Pancreas (tissue), 10 donors: ENCODE measurements at regions not wholly inside any gene's neighbourhood (a gene's known extent, or its start where the extent isn't known, plus 50 kb on each side); places are given as distances from the start of the nearest gene placed in this dataset.
A peak's percentile ranks its signal among the peaks of the same experiment; 100 is the strongest.

Experiments
- ATAC-seq, 4 donors: fragments of 200-7000 bp; cut with Tn5 transposase; one replicate each; pipeline versions ENCODE4 v1.8.0 to v1.9.1; 2020; ENCODE audit warnings: mild to moderate bottlenecking in 4 of 4, moderate library complexity in 4 of 4
- DNase-seq, 6 donors: peaks; one replicate each; pipeline ENCODE4 v3.0.0-alpha.2; 2020
- FAIRE-seq: peaks from 2 replicates; lab custom pipeline; 2012; peaks lifted over from hg19 to GRCh38; lab: Jason Lieb, UNC
- H3K27ac ChIP-seq, 4 donors: fragments of 200-600 bp; sonication (generic); 1 replicate in 3 of 4; 2 replicates in 1 of 4; pipeline versions ENCODE4 v1.5.0 to v1.8.0; 2020
- H3K27me3 ChIP-seq, 4 donors: fragments of 200-600 bp; one replicate each; pipeline ENCODE4 v1.8.0; 2021
- H3K36me3 ChIP-seq, 3 donors: fragments of 200-600 bp; sonication (generic) in 1 of 3; one replicate each; pipeline versions ENCODE4 v1.5.0 to v1.8.0; 2020 to 2021
- H3K4me1 ChIP-seq, 3 donors: fragments of 200-600 bp; one replicate each; pipeline ENCODE4 v1.8.0; 2021
- H3K4me3 ChIP-seq, 4 donors: fragments of 200-600 bp; sonication (generic) in 2 of 4; one replicate each; pipeline versions ENCODE4 v1.5.0 to v1.8.0; 2020 to 2021
- H3K9me3 ChIP-seq, 4 donors: fragments of 200-600 bp; one replicate each; pipeline ENCODE4 v1.8.0; 2021
- CTCF ChIP-seq, 4 donors: fragments of 200-600 bp; sonication (generic) in 3 of 4; IDR thresholded peaks; one replicate each; pipeline versions ENCODE4 v1.5.0 to v1.8.0; 2021; ENCODE audit warnings: antibody characterized with exemption in 4 of 4
- WGBS, 2 donors: extraction: QIAGEN DNeasy Blood & Tissue Kit; methylation state at CpG; one replicate each; pipeline ENCODE4 v1.1.7; 2013; 5-methylcytosine and 5-hydroxymethylcytosine counted together
- intact Hi-C, 3 donors: fragments of 100-400 bp; cut with DNase I; formaldehyde crosslinking; loops; one replicate each; pipeline versions ENCODE4 v1.11.1 to v1.14.2; 2022
- donor health status: healthy with polysubstance abuse.
- donor health status: DM: no; HTN: no; CAD: no; lungs with moderate emphysema.
- donor health status: DM: no; HTN: no; CAD: no.
- donor health status: control.
- donor health status: control.
- donor health status: Bipolar disorder and iron deficiency.
- donor health status: DM: yes; HTN: yes; CAD: no.
- donor health status: DM: no; HTN: no; CAD: no.
- donor health status: DM: no; HTN: no; CAD: no.
- donor health status: DM: yes; HTN: yes; CAD: no.

GRCh38 chr9:75432888-75433287 lies 344.6 kb downstream of the OSTF1 start:
- ATAC-seq, result peak in 1 of 4 donors; percentile 50
- no peak for DNase-seq
- intact Hi-C loops, result no loop called here
- Histone ChIP-seq H3K27ac (no peak overlapping the region), H3K36me3 (no peaks in the 10 kb centered on the region), H3K4me3 (no peak overlapping the region), H3K9me3 (no peaks in the 10 kb centered on the region), H3K4me1 (no peaks in the 10 kb centered on the region), H3K27me3 (no peaks in the 10 kb centered on the region)
- no peak for TF ChIP-seq CTCF (IDR thresholded peaks at IDR 0.05)
- no peak for FAIRE-seq

DNA sequence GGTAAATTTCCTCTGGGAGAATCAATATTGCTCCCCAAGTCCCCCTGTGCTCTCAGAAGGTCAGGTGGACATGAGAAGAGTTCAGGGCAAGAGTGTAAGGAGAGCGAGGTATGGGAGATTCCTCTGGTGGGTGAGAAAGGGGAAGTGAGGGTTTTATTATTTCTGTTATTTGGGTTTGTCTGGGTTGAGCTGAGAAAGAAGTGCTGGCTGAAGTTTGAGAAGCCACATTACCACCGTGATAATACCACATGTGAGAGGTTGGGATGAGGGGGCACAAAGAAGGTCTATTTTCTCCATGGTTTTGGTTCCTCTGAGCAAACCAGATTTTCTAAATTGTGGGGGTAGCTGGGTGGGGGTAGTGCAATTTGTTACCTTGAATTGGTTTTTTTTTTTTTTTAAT lies 350.4 kb downstream of the OSTF1 start:
- no peaks in the 10 kb centered on the region for H3K4me1 ChIP-seq
- no peak overlapping the region for H3K27ac ChIP-seq
- no peak overlapping the region for H3K4me3 ChIP-seq
- H3K9me3 ChIP-seq, result no peaks in the 10 kb centered on the region
- FAIRE-seq (no peak), DNase-seq (no peak), ATAC-seq (no peak)
- intact Hi-C loops, result no loop called here
- no peaks in the 10 kb centered on the region for H3K36me3 ChIP-seq
- no peak for TF ChIP-seq CTCF (IDR thresholded peaks at IDR 0.05)
- WGBS, 2 donors, result 63 to 64% methylated on average over 2 of the region's 2 CpGs
- no peaks in the 10 kb centered on the region for H3K27me3 ChIP-seq

DNA sequence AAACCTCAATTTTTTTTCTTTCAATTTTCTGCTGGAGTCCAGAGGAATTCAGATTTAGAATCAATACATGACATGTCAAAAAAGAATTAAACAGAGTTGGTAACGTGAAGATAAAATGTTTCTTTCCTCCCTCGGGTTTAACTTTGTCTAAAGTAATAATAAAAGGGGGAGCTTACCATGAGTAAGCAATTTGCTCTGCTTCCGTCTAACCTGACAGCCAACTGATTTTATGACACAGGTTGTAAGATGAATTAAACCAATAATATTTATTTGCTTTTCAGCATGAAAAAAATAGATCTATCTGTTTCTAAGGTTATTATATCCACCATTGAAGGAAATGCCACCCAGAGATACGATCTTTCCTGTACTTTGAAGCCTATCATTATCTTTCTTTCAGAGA lies 352.6 kb downstream of the OSTF1 start:
- no peak for TF ChIP-seq CTCF (IDR thresholded peaks at IDR 0.05)
- no peak for DNase-seq
- Histone ChIP-seq H3K27me3 (no peaks in the 10 kb centered on the region), H3K36me3 (no peaks in the 10 kb centered on the region), H3K9me3 (no peaks in the 10 kb centered on the region), H3K4me3 (no peak overlapping the region), H3K4me1 (no peaks in the 10 kb centered on the region), H3K27ac (no peak overlapping the region)
- WGBS, 2 donors, result 19 to 27% methylated on average over 4 of the region's 4 CpGs
- ATAC-seq, result no peak
- FAIRE-seq, result no peak
- intact Hi-C loops, result no loop called here

- intact Hi-C loops, result no loop called here
- H3K27me3 ChIP-seq, result no peaks in the 10 kb centered on the region
- H3K4me1 ChIP-seq, result no peaks in the 10 kb centered on the region
- H3K4me3 ChIP-seq, result no peak overlapping the region
- FAIRE-seq (no peak), DNase-seq (no peak), ATAC-seq (no peak)
- H3K36me3 ChIP-seq, result no peaks in the 10 kb centered on the region
- H3K27ac ChIP-seq, result no peak overlapping the region
- no peak for TF ChIP-seq CTCF (IDR thresholded peaks at IDR 0.05)
- H3K9me3 ChIP-seq, result no peaks in the 10 kb centered on the region
These were observed 356.8 kb downstream of the OSTF1 start for GRCh38 chr9:75445144-75445543.

DNA sequence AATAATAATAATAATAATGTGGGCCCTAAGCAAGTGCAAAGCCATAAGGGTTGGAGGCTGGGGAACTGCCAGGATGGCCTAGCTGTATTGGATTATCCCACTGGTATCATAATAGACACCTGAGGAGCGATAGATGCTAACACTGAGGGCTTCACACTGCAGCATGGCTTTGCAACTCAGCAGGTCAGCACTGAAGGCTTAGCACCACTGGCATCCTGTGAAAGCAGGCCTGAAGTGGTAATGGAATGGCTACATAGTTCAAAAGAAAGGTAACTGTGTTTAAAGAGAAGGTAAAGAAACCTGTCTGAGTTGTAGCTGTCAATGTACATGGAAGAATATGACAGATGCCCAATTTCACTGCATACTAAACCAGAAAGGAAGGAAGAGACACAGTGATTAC lies 359.0 kb downstream of the OSTF1 start:
- H3K9me3 ChIP-seq, result no peaks in the 10 kb centered on the region
- no peak overlapping the region for H3K4me3 ChIP-seq
- no peak overlapping the region for H3K27ac ChIP-seq
- no peak for FAIRE-seq
- WGBS, 2 donors, result 79 to 85% methylated on average over 1 of the region's 1 CpG
- no peak for ATAC-seq
- intact Hi-C loops, result no loop called here
- H3K36me3 ChIP-seq, result no peaks in the 10 kb centered on the region
- H3K4me1 ChIP-seq, result no peaks in the 10 kb centered on the region
- H3K27me3 ChIP-seq, result peaks cover 0 to 6% (median 0%) of the 10 kb centered on the region in 4 donors
- no peak for TF ChIP-seq CTCF (IDR thresholded peaks at IDR 0.05)
- no peak for DNase-seq
